ENCODE measurements at regions not wholly inside any gene's neighbourhood (a gene's known extent, or its start where the extent isn't known, plus 50 kb on each side); places are given as distances from the start of the nearest gene placed in this dataset.

DNA sequence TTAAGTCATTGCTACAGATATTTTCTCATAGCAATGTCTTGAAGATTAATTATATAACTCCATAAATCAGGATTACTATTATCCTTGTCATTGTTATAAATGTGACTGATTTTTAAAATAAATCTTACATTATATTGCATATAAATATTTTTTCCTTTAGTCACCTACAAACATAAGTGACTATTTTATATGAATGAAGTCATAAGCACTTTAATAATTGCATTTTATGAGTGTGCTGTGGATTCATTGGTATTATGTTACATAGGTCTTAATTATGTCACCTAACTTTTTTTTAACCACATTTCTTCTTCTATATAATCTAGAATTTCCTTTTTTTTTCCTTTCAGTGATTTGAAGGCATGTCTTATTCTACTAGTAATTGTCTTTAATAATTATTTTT, 1191.2 kb downstream of the NSUN3 start:
- intact Hi-C loops (cut with micrococcal nuclease; ENCODE audit: unreplicated experiment) = no loop called here
- TF ChIP-seq, protein P1, sequence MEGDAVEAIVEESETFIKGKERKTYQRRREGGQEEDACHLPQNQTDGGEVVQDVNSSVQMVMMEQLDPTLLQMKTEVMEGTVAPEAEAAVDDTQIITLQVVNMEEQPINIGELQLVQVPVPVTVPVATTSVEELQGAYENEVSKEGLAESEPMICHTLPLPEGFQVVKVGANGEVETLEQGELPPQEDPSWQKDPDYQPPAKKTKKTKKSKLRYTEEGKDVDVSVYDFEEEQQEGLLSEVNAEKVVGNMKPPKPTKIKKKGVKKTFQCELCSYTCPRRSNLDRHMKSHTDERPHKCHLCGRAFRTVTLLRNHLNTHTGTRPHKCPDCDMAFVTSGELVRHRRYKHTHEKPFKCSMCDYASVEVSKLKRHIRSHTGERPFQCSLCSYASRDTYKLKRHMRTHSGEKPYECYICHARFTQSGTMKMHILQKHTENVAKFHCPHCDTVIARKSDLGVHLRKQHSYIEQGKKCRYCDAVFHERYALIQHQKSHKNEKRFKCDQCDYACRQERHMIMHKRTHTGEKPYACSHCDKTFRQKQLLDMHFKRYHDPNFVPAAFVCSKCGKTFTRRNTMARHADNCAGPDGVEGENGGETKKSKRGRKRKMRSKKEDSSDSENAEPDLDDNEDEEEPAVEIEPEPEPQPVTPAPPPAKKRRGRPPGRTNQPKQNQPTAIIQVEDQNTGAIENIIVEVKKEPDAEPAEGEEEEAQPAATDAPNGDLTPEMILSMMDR (conservative IDR thresholded peaks at IDR 0.05; ENCODE audit: low read depth, low read length) = no peak
- no peak for TF ChIP-seq EZH2 (IDR thresholded peaks at IDR 0.05; ENCODE audit: borderline replicate concordance, low read depth, low read length, poor library complexity, severe bottlenecking)
- H3K27me3 ChIP-seq (replicated peaks; ENCODE audit: insufficient read depth, low read depth, low read length, poor library complexity) = no peaks in the 10 kb centered on the region
- H3K9me3 ChIP-seq (ENCODE audit: low read depth, low read length, poor library complexity, severe bottlenecking) = peaks cover 7% of the 10 kb centered on the region
- no peak overlapping the region for H3K27ac ChIP-seq (ENCODE audit: low read depth, low read length, poor library complexity, severe bottlenecking)
- H3K4me1 ChIP-seq (ENCODE audit: insufficient read depth, low read length, poor library complexity, severe bottlenecking) = no peaks in the 10 kb centered on the region
- ChIA-PET CTCF (no interaction called here), POLR2A (ENCODE audit: low non-redundant PET) (no interaction called here)
- no peaks in the 10 kb centered on the region for H3K36me3 ChIP-seq (ENCODE audit: insufficient read depth, low read length, poor library complexity, severe bottlenecking)
- BruUV-seq (replicated peaks) = no TSS peak
- H3K4me3 ChIP-seq (ENCODE audit: low read depth, low read length, poor library complexity, severe bottlenecking) = no peak overlapping the region
- no peak for DNase-seq (ENCODE audit: low spot score)

DNA sequence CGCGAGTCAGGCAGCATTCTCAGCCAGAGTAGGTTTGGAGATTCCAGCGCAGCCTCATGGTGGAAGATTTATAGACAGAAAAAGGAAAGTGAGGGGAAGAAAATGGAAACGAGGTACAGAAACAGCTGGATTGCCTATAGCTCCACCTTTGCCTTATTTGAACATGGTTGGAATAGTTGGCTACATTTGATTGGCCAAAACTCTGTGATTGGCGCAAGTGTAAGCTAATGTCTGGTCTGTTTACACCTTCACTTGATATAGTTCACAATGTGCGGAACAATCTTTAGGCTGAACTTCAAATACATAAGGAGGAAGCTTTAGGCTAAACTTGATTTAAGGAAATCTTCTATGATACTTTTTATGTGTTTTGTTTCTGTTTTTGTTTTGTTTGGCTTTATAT, 1191.9 kb downstream of the NSUN3 start:
- TF ChIP-seq EZH2 (IDR thresholded peaks at IDR 0.05; ENCODE audit: borderline replicate concordance, low read depth, low read length, poor library complexity, severe bottlenecking) = no peak
- TF ChIP-seq, protein P1 (conservative IDR thresholded peaks at IDR 0.05; ENCODE audit: low read depth, low read length) = no peak
- BruUV-seq (replicated peaks) = no TSS peak
- intact Hi-C loops (cut with micrococcal nuclease; ENCODE audit: unreplicated experiment) = no loop called here

DNA sequence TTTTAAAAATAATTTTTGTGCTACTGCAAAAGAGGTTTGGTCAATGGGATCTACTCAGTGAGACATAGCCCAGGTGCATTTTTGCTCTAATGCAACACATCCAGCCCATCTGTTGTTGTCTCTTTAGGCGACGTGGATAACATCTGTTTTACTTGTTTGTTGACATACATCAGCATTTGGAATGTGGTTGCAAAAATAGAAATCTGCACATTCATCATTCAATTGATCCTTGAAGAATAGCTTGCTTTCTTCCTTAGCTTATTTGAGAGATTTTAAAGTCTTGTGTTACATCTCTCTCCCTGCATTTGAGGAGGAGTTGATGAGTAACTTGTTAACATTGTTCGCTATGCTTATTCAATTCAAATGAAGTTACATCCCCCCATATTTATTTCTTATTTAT, 1202.3 kb downstream of the NSUN3 start:
- no TSS peak for BruUV-seq (replicated peaks)
- no peak for DNase-seq (ENCODE audit: low spot score)
- H3K27ac ChIP-seq (ENCODE audit: low read depth, low read length, poor library complexity, severe bottlenecking) = no peak overlapping the region
- no peak for TF ChIP-seq EZH2 (IDR thresholded peaks at IDR 0.05; ENCODE audit: borderline replicate concordance, low read depth, low read length, poor library complexity, severe bottlenecking)
- TF ChIP-seq, protein P1 (conservative IDR thresholded peaks at IDR 0.05; ENCODE audit: low read depth, low read length) = no peak
- no peaks in the 10 kb centered on the region for H3K36me3 ChIP-seq (ENCODE audit: insufficient read depth, low read length, poor library complexity, severe bottlenecking)
- CTCF ChIA-PET = no interaction called here
- H3K4me3 ChIP-seq (ENCODE audit: low read depth, low read length, poor library complexity, severe bottlenecking) = no peak overlapping the region
- H3K4me1 ChIP-seq (ENCODE audit: insufficient read depth, low read length, poor library complexity, severe bottlenecking) = no peaks in the 10 kb centered on the region
- peaks cover 4% of the 10 kb centered on the region for H3K9me3 ChIP-seq (ENCODE audit: low read depth, low read length, poor library complexity, severe bottlenecking)
- intact Hi-C loops (cut with micrococcal nuclease; ENCODE audit: unreplicated experiment) = no loop called here
- H3K27me3 ChIP-seq (replicated peaks; ENCODE audit: insufficient read depth, low read depth, low read length, poor library complexity) = no peaks in the 10 kb centered on the region
- POLR2A ChIA-PET (ENCODE audit: low non-redundant PET) = no interaction called here

More for the DNA sequence above, 1191.9 kb downstream of the NSUN3 start:
- H3K4me3 ChIP-seq (ENCODE audit: low read depth, low read length, poor library complexity, severe bottlenecking) = no peak overlapping the region
- ChIA-PET POLR2A (ENCODE audit: low non-redundant PET) (no interaction called here), CTCF (no interaction called here)
- no peaks in the 10 kb centered on the region for H3K4me1 ChIP-seq (ENCODE audit: insufficient read depth, low read length, poor library complexity, severe bottlenecking)
- H3K27ac ChIP-seq (ENCODE audit: low read depth, low read length, poor library complexity, severe bottlenecking) = no peak overlapping the region
- peaks cover 7% of the 10 kb centered on the region for H3K9me3 ChIP-seq (ENCODE audit: low read depth, low read length, poor library complexity, severe bottlenecking)
- H3K36me3 ChIP-seq (ENCODE audit: insufficient read depth, low read length, poor library complexity, severe bottlenecking) = no peaks in the 10 kb centered on the region
- no peak for DNase-seq (ENCODE audit: low spot score)
- H3K27me3 ChIP-seq (replicated peaks; ENCODE audit: insufficient read depth, low read depth, low read length, poor library complexity) = no peaks in the 10 kb centered on the region

Measured in A673 (cell line).